Activated T-helper 17 cell treated with anti-CD3 and anti-CD28 coated beads, Interleukin-2, amount 50 U/mL, for 72 hours (primary cell): ENCODE measurements at regions not wholly inside any gene's neighbourhood (a gene's known extent, or its start where the extent isn't known, plus 50 kb on each side); places are given as distances from the start of the nearest gene placed in this dataset.

Source experiments
- ATAC-seq: fragments of 150-1000 bp; cut with Tn5 transposase; replicated peaks from 2 replicates; pipeline ENCODE4 v1.10.0; 2021; ENCODE audit warnings: mild to moderate bottlenecking, moderate library complexity
- H3K27ac Mint-ChIP-seq: one replicate; pipeline ENCODE4 v1.8.0; 2022; ENCODE audit warnings: mixed read lengths
- H3K27me3 Mint-ChIP-seq: one replicate; pipeline ENCODE4 v1.8.0; 2022; ENCODE audit warnings: mixed read lengths
- H3K36me3 Mint-ChIP-seq: one replicate; pipeline ENCODE4 v1.8.0; 2022; ENCODE audit warnings: low read depth, mild to moderate bottlenecking, mixed read lengths
- H3K4me1 Mint-ChIP-seq: one replicate; pipeline ENCODE4 v1.8.0; 2022; ENCODE audit warnings: mixed read lengths
- H3K4me3 Mint-ChIP-seq: one replicate; pipeline ENCODE4 v1.8.0; 2022; ENCODE audit warnings: mild to moderate bottlenecking, mixed read lengths
- H3K9me3 Mint-ChIP-seq: one replicate; pipeline ENCODE4 v1.8.0; 2022; ENCODE audit warnings: mixed read lengths

GRCh38 chr11:116169776-116170175 is 603.0 kb downstream of the BUD13 start:
- Mint-ChIP-seq H3K4me3 (no peak overlapping the region), H3K9me3 (no peaks in the 10 kb centered on the region), H3K36me3 (no peaks in the 10 kb centered on the region), H3K27ac (no peak overlapping the region), H3K4me1 (no peaks in the 10 kb centered on the region), H3K27me3 (peaks cover 12% of the 10 kb centered on the region)
- ATAC-seq: no peak

GRCh38 chr11:116168459-116168787 is 604.4 kb downstream of the BUD13 start:
- Mint-ChIP-seq H3K4me3 (no peak overlapping the region), H3K36me3 (no peaks in the 10 kb centered on the region), H3K27ac (no peak overlapping the region), H3K4me1 (no peaks in the 10 kb centered on the region), H3K27me3 (peaks cover 10% of the 10 kb centered on the region), H3K9me3 (no peaks in the 10 kb centered on the region)
- ATAC-seq: no peak

GRCh38 chr11:116167706-116168458 is 604.9 kb downstream of the BUD13 start:
- H3K4me1 Mint-ChIP-seq: no peaks in the 10 kb centered on the region
- H3K4me3 Mint-ChIP-seq: no peak overlapping the region
- no peak for ATAC-seq
- H3K27me3 Mint-ChIP-seq: peaks cover 9% of the 10 kb centered on the region
- H3K27ac Mint-ChIP-seq: no peak overlapping the region
- H3K9me3 Mint-ChIP-seq: no peaks in the 10 kb centered on the region
- H3K36me3 Mint-ChIP-seq: no peaks in the 10 kb centered on the region

DNA sequence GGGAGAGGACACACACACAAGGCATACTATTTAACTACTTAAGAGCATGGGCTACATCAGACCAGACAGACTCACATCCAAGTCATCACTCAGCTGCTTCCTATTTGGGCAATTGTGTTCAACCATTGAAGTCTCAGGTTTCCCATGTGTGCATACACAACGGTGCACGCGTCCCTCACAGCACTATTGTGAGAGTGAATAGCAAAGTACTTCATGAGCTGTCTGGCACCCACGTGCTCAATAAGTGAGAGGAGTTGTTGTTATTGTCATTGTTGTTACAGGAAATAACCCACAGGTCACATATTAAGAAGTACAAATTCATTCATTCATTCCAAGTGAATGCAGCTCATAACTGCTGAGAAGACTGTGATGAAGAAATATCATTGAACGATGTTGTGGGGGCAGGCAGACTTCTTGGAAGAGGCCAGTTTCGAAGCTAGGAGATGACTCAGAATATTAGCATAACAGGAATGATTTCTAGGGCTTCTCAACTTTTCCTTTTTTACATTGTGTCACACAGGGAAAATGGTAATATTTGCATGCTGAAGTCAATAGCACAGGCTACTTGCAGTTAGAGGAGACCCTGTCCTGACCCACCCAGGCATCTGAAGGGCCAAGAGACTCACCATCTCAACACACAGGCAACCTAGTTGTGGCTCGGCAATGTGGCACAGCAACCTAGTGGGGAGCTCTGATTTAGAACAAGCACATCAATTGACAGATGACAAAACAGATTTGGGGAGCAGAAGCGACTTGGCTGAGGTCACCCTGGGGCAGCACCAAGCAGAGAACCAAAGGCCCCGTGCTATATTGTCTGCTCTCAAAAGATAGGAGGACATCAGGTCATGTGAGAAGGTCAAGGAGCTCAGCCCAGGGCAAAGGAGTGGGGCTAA is 606.0 kb downstream of the BUD13 start:
- no peak overlapping the region for H3K27ac Mint-ChIP-seq
- peaks cover 9% of the 10 kb centered on the region for H3K27me3 Mint-ChIP-seq
- no peak for ATAC-seq
- no peaks in the 10 kb centered on the region for H3K4me1 Mint-ChIP-seq
- no peaks in the 10 kb centered on the region for H3K36me3 Mint-ChIP-seq
- H3K4me3 Mint-ChIP-seq: no peak overlapping the region
- H3K9me3 Mint-ChIP-seq: no peaks in the 10 kb centered on the region

DNA sequence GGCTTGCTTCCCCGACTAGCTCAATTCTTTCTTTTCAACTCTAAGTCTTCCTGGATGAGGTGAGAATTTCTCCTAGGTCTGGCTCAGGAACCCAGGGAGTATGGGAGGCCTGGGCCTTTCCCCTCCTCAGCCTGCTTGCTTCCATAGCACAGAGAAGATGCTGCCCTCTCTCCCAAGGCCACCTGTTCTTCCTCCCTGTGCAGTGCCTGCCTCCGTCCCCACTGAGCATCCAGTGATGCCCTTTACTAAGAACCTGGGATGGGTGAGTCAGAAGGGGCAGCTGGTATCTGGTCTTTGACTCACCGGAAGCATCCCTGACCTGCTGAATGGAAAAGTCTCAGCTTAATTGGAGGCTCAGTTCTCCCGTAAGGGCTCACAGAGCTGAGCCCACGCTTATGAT is 607.9 kb downstream of the BUD13 start:
- no peak for ATAC-seq

DNA sequence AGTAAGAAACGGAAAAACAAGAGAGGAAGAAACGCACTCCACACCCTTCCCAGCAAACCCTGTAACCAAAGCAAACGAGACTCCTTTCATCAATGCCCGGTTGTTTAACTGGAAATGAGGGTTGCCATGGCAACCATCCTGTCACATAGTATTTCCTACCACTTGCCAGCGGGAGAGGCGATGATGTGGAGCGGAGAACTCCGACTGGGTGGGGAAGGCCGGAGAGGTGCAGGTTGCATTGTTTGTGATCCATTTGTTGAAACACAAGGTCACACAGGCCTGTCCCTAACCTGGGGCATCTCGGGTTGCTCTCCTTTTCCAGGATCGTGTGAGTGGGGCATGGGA is 609.9 kb downstream of the BUD13 start:
- H3K9me3 Mint-ChIP-seq: no peaks in the 10 kb centered on the region
- no peaks in the 10 kb centered on the region for H3K4me1 Mint-ChIP-seq

More for the DNA sequence above, 607.9 kb downstream of the BUD13 start:
- Mint-ChIP-seq H3K36me3 (no peaks in the 10 kb centered on the region), H3K4me3 (no peak overlapping the region), H3K4me1 (no peaks in the 10 kb centered on the region), H3K27me3 (peaks cover 17% of the 10 kb centered on the region), H3K27ac (no peak overlapping the region), H3K9me3 (no peaks in the 10 kb centered on the region)

DNA sequence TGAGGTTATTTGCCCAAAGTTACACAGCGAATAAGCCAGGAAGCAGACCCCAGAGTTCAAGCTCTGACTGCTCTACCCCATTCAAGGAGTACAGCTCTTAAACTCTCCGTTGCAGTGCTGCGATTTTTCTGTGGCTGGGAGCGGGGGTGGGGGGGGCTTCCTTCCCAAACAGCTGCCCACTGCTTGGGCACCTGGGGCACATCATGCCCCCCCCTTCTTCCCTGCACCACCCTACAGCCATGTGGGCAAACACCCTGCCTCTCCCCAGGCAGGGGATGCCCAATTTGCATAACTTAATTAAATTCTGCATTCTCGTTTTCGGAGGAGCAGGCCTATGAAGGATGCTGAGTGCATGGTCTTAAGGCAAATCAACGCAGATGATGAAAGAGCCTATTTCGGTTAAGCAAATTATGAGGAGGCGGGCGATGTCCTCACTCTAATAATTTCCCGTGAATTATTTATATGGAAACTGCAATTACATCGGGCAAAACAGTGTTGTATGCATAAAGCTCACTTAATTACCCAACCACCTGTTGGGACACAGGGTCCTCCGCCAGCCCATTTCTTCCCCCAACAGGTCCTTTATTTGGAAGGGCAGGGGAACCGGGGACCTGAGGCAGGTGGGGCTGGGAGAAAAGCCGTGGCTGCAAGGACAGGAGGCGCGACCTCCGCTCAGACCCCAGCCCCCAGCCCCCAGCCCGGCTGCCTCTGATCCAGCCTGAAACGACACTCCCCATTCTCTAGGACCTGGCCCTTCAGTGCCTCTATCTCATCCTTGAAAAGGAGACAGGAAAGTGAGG is 610.5 kb downstream of the BUD13 start:
- H3K4me1 Mint-ChIP-seq: no peaks in the 10 kb centered on the region
- no peak for ATAC-seq
- H3K27ac Mint-ChIP-seq: no peak overlapping the region
- no peaks in the 10 kb centered on the region for H3K36me3 Mint-ChIP-seq
- H3K4me3 Mint-ChIP-seq: no peak overlapping the region
- H3K9me3 Mint-ChIP-seq: no peaks in the 10 kb centered on the region
- peaks cover 8% of the 10 kb centered on the region for H3K27me3 Mint-ChIP-seq

More for the DNA sequence above, 609.9 kb downstream of the BUD13 start:
- Mint-ChIP-seq H3K36me3 (no peaks in the 10 kb centered on the region), H3K27ac (no peak overlapping the region), H3K27me3 (peaks cover 8% of the 10 kb centered on the region), H3K4me3 (no peak overlapping the region)
- ATAC-seq: no peak

GRCh38 chr11:116148645-116149044 is 624.1 kb downstream of the BUD13 start:
- Mint-ChIP-seq H3K27ac (no peak overlapping the region), H3K27me3 (peaks cover 17% of the 10 kb centered on the region), H3K4me3 (no peak overlapping the region), H3K4me1 (no peaks in the 10 kb centered on the region), H3K36me3 (no peaks in the 10 kb centered on the region), H3K9me3 (peaks cover 5% of the 10 kb centered on the region)
- no peak for ATAC-seq

- no peaks in the 10 kb centered on the region for H3K4me1 Mint-ChIP-seq
- no peak overlapping the region for H3K4me3 Mint-ChIP-seq
- H3K27me3 Mint-ChIP-seq: peaks cover 17% of the 10 kb centered on the region
- H3K36me3 Mint-ChIP-seq: no peaks in the 10 kb centered on the region
- ATAC-seq: no peak
- H3K27ac Mint-ChIP-seq: no peak overlapping the region
- peaks cover 5% of the 10 kb centered on the region for H3K9me3 Mint-ChIP-seq
Observed at GRCh38 chr11:116148056-116148455, 624.7 kb downstream of the BUD13 start.

- peaks cover 15% of the 10 kb centered on the region for H3K27me3 Mint-ChIP-seq
- H3K36me3 Mint-ChIP-seq: no peaks in the 10 kb centered on the region
- H3K4me3 Mint-ChIP-seq: no peak overlapping the region
- H3K4me1 Mint-ChIP-seq: no peaks in the 10 kb centered on the region
- no peaks in the 10 kb centered on the region for H3K9me3 Mint-ChIP-seq
- no peak overlapping the region for H3K27ac Mint-ChIP-seq
- ATAC-seq: no peak
Observed at GRCh38 chr11:116145187-116145865, 627.5 kb downstream of the BUD13 start.

DNA sequence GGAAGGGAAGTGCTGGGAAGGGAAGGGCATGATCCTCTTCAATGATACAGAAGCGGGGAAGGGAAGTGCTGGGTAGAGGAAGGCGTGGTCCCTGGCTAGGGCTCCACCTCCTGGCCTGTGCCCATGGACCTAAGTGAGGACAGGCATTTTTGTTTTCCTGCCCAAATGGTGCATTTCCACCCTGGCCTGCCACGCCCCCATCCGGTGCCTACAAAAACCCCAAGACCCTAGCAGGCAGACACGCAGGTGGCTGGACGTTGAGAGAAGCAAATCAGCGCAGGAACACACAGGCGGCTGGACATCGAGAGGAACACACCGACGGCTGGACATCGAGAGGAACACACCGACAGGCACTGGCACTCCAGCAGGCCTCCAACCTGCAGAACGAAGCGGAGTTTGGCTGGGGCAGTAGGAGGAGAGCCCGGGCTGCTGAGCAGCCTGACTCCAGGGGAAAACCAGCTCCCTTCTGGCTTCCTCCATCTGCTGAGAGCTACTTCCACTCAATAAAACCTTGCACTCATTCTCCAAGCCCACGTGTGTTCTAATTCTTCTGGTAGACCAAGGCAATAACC is 628.3 kb downstream of the BUD13 start:
- Mint-ChIP-seq H3K36me3 (no peaks in the 10 kb centered on the region), H3K4me1 (no peaks in the 10 kb centered on the region), H3K27ac (no peak overlapping the region), H3K9me3 (no peaks in the 10 kb centered on the region), H3K4me3 (no peak overlapping the region), H3K27me3 (peaks cover 15% of the 10 kb centered on the region)
- ATAC-seq: no peak

GRCh38 chr11:116138280-116138679 is 634.1 kb upstream of the CADM1 start:
- Mint-ChIP-seq H3K27me3 (peaks cover 7% of the 10 kb centered on the region), H3K9me3 (no peaks in the 10 kb centered on the region), H3K4me1 (no peaks in the 10 kb centered on the region), H3K27ac (no peak overlapping the region), H3K36me3 (no peaks in the 10 kb centered on the region), H3K4me3 (no peak overlapping the region)
- ATAC-seq: no peak

DNA sequence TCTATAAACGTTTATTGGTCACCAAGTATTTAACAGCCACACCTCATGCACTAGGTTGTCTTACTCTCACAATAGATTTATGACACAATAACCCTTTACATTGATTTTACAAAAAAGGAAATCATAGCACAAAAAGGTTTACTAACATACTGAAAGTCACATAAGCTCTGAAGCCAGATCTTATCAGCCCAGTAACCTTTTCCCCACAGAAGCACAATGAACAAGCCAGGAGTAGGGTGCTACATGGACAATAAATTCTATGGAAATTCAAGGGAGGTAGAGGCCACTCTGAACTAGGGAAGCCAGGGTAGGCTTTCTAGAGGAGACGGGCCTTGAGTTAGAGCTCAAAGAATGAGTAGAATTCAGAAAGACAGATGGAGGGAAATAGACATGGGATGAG is 633.5 kb upstream of the CADM1 start:
- ATAC-seq: no peak
- no peak overlapping the region for H3K27ac Mint-ChIP-seq
- no peaks in the 10 kb centered on the region for H3K36me3 Mint-ChIP-seq
- no peaks in the 10 kb centered on the region for H3K4me1 Mint-ChIP-seq
- no peaks in the 10 kb centered on the region for H3K9me3 Mint-ChIP-seq
- no peak overlapping the region for H3K4me3 Mint-ChIP-seq
- peaks cover 7% of the 10 kb centered on the region for H3K27me3 Mint-ChIP-seq
